Liver (tissue), 8 donors: ENCODE measurements at regions not wholly inside any gene's neighbourhood (a gene's known extent, or its start where the extent isn't known, plus 50 kb on each side); places are given as distances from the start of the nearest gene placed in this dataset.

ENCODE experiments used
- DNase-seq: peaks from one replicate; pipeline ENCODE4 v3.0.0-alpha.2; 2017; ENCODE audit warnings: low spot score
- H3K27ac ChIP-seq, 2 donors: one replicate each; pipeline ENCODE4 v1.7.0; 2013; ENCODE audit warnings: inconsistent platforms in 2 of 2, low read length in 2 of 2, control low read depth in 1 of 2, low read depth in 1 of 2, mild to moderate bottlenecking in 1 of 2
- H3K27me3 ChIP-seq, 4 donors: one replicate each; pipeline versions ENCODE4 v1.6.1 to v1.7.0; 2013; ENCODE audit warnings: low read length in 3 of 4, inconsistent platforms in 1 of 4, mild to moderate bottlenecking in 1 of 4, moderate library complexity in 1 of 4; ENCODE audit not compliant: control insufficient read depth in 4 of 4, insufficient read depth in 4 of 4
- H3K36me3 ChIP-seq, 4 donors: one replicate each; pipeline versions ENCODE4 v1.6.1 to v1.7.0; 2013; ENCODE audit warnings: low read length in 3 of 4, mild to moderate bottlenecking in 3 of 4, low read depth in 1 of 4, moderate library complexity in 1 of 4; ENCODE audit not compliant: control insufficient read depth in 4 of 4, insufficient read depth in 3 of 4
- H3K4me1 ChIP-seq, 4 donors: one replicate each; pipeline versions ENCODE4 v1.6.1 to v1.7.0; 2013; ENCODE audit warnings: low read length in 3 of 4, mild to moderate bottlenecking in 3 of 4, moderate library complexity in 1 of 4; ENCODE audit not compliant: control insufficient read depth in 4 of 4, insufficient read depth in 4 of 4
- H3K4me3 ChIP-seq, 3 donors: one replicate each; pipeline versions ENCODE4 v1.6.1 to v1.7.0; 2013; ENCODE audit warnings: low read length in 3 of 3, control low read depth in 1 of 3, low read depth in 1 of 3, mild to moderate bottlenecking in 1 of 3
- H3K9ac ChIP-seq, 2 donors: one replicate each; pipeline ENCODE4 v1.7.0; 2013; ENCODE audit warnings: low read length in 2 of 2, mild to moderate bottlenecking in 2 of 2, moderate library complexity in 2 of 2, control low read depth in 1 of 2, low read depth in 1 of 2
- H3K9me3 ChIP-seq, 4 donors: one replicate each; pipeline versions ENCODE4 v1.6.1 to v1.7.0; 2013; ENCODE audit warnings: low read length in 3 of 4; ENCODE audit not compliant: control insufficient read depth in 4 of 4
- ATF3 ChIP-seq: IDR thresholded peaks from 2 replicates; pipeline ENCODE4 v1.6.1; 2016; ENCODE audit warnings: antibody characterized with exemption
- EGR1 ChIP-seq, 2 donors: IDR thresholded peaks; 2 replicates each; pipeline ENCODE4 v1.6.1; 2016 to 2018; ENCODE audit warnings: antibody characterized with exemption in 2 of 2, low read depth in 2 of 2
- FOXA1 ChIP-seq: IDR thresholded peaks from 2 replicates; pipeline ENCODE4 v1.6.1; 2016; ENCODE audit warnings: antibody characterized with exemption
- GABPA ChIP-seq, 2 donors: IDR thresholded peaks in 1 of 2; conservative IDR thresholded peaks in 1 of 2; 2 replicates each; pipeline ENCODE4 v1.6.1; 2016; ENCODE audit warnings: antibody characterized with exemption in 2 of 2, mild to moderate bottlenecking in 1 of 2, moderate library complexity in 1 of 2
- HNF4A ChIP-seq, 2 donors: conservative IDR thresholded peaks; 2 replicates each; pipeline ENCODE4 v1.6.1; 2016; ENCODE audit warnings: antibody characterized with exemption in 2 of 2, mild to moderate bottlenecking in 2 of 2
- HNF4G ChIP-seq: IDR thresholded peaks from 2 replicates; pipeline ENCODE4 v1.6.1; 2016; ENCODE audit warnings: antibody characterized with exemption
- JUND ChIP-seq, 2 donors: IDR thresholded peaks; 2 replicates each; pipeline ENCODE4 v1.6.1; 2016; ENCODE audit warnings: antibody characterized with exemption in 2 of 2
- MAX ChIP-seq: IDR thresholded peaks from 2 replicates; pipeline ENCODE4 v1.6.1; 2016; ENCODE audit warnings: antibody characterized with exemption
- NR2F2 ChIP-seq: IDR thresholded peaks from 2 replicates; pipeline ENCODE4 v1.6.1; 2016; ENCODE audit warnings: antibody characterized with exemption
- REST ChIP-seq: IDR thresholded peaks from 2 replicates; pipeline ENCODE4 v1.6.1; 2016; ENCODE audit warnings: antibody characterized with exemption, mild to moderate bottlenecking
- SP1 ChIP-seq: IDR thresholded peaks from 2 replicates; pipeline ENCODE4 v1.6.1; 2018; ENCODE audit warnings: antibody characterized with exemption, mild to moderate bottlenecking
- TAF1 ChIP-seq: conservative IDR thresholded peaks from 2 replicates; pipeline ENCODE4 v1.6.1; 2016; ENCODE audit warnings: antibody characterized with exemption, mild to moderate bottlenecking
- YY1 ChIP-seq: IDR thresholded peaks from 2 replicates; pipeline ENCODE4 v1.6.1; 2016; ENCODE audit warnings: antibody characterized with exemption, mild to moderate bottlenecking
- ZBTB33 ChIP-seq: IDR thresholded peaks from 2 replicates; pipeline ENCODE4 v1.6.1; 2016; ENCODE audit warnings: antibody characterized with exemption
- WGBS: extraction: QIAGEN DNeasy Blood & Tissue Kit; methylation state at CpG from one replicate; pipeline ENCODE4 v1.1.7; 2013; 5-methylcytosine and 5-hydroxymethylcytosine counted together
- TF ChIP-seq, protein P1 (sequence below): fragments of 150-350 bp; IDR thresholded peaks from 2 replicates; pipeline ENCODE4 v1.5.1; 2017; ENCODE audit warnings: improper control_type of control experiment, low read depth, low read length; ENCODE audit not compliant: missing input control
- donor health status: healthy.
- donor health status: healthy.
- donor health status: healthy.
- donor health status: healthy.
- donor health status: healthy.

- DNase-seq, result no peak
- Histone ChIP-seq H3K4me1 (no peaks in the 10 kb centered on the region), H3K9me3 (no peaks in the 10 kb centered on the region), H3K36me3 (no peaks in the 10 kb centered on the region), H3K27me3 (no peaks in the 10 kb centered on the region), H3K27ac (no peak overlapping the region), H3K9ac (no peak overlapping the region), H3K4me3 (no peak overlapping the region)
- 92% methylated on average over 7 of the region's 7 CpGs for WGBS
- TF ChIP-seq GABPA (IDR thresholded peaks at IDR 0.05 in 1 of 2, conservative IDR thresholded peaks at IDR 0.05 in 1 of 2) (no peak), ZBTB33 (no peak), JUND (IDR thresholded peaks at IDR 0.05) (no peak), HNF4G (no peak), NR2F2 (no peak), TAF1 (no peak), HNF4A (conservative IDR thresholded peaks at IDR 0.05) (no peak), YY1 (no peak), SP1 (no peak), ATF3 (no peak), REST (no peak), MAX (no peak), EGR1 (IDR thresholded peaks at IDR 0.05; ENCODE audit: low read depth in 2 of 2) (no peak), FOXA1 (no peak)
Measured at GRCh38 chr2:19785447-19785846, 116.3 kb downstream of the TTC32 start.

GRCh38 chr2:19784456-19784855 is 117.3 kb downstream of the TTC32 start:
- no peak overlapping the region for H3K4me3 ChIP-seq
- no peaks in the 10 kb centered on the region for H3K36me3 ChIP-seq
- no peaks in the 10 kb centered on the region for H3K27me3 ChIP-seq
- TF ChIP-seq REST (no peak), GABPA (IDR thresholded peaks at IDR 0.05 in 1 of 2, conservative IDR thresholded peaks at IDR 0.05 in 1 of 2) (no peak), ATF3 (no peak), HNF4A (conservative IDR thresholded peaks at IDR 0.05) (no peak), TAF1 (no peak), JUND (IDR thresholded peaks at IDR 0.05) (no peak), FOXA1 (no peak), HNF4G (no peak), SP1 (no peak), ZBTB33 (no peak), EGR1 (IDR thresholded peaks at IDR 0.05; ENCODE audit: low read depth in 2 of 2) (no peak)
- TF ChIP-seq, protein P1, sequence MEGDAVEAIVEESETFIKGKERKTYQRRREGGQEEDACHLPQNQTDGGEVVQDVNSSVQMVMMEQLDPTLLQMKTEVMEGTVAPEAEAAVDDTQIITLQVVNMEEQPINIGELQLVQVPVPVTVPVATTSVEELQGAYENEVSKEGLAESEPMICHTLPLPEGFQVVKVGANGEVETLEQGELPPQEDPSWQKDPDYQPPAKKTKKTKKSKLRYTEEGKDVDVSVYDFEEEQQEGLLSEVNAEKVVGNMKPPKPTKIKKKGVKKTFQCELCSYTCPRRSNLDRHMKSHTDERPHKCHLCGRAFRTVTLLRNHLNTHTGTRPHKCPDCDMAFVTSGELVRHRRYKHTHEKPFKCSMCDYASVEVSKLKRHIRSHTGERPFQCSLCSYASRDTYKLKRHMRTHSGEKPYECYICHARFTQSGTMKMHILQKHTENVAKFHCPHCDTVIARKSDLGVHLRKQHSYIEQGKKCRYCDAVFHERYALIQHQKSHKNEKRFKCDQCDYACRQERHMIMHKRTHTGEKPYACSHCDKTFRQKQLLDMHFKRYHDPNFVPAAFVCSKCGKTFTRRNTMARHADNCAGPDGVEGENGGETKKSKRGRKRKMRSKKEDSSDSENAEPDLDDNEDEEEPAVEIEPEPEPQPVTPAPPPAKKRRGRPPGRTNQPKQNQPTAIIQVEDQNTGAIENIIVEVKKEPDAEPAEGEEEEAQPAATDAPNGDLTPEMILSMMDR, result no peak
- no peaks in the 10 kb centered on the region for H3K9me3 ChIP-seq
- no peak overlapping the region for H3K9ac ChIP-seq
- no peaks in the 10 kb centered on the region for H3K4me1 ChIP-seq
- no peak overlapping the region for H3K27ac ChIP-seq
- DNase-seq, result no peak
- WGBS, result 96% methylated on average over 5 of the region's 5 CpGs
